ENCODE measurements at regions not wholly inside any gene's neighbourhood (a gene's known extent, or its start where the extent isn't known, plus 50 kb on each side); places are given as distances from the start of the nearest gene placed in this dataset.

GRCh38 chr14:98944989-98945388 is 327.0 kb downstream of the BCL11B start:
- no peak for DNase-seq

- no peak for DNase-seq
Measured at GRCh38 chr14:98945611-98946570, 326.1 kb downstream of the BCL11B start.

GRCh38 chr14:98946940-98947339 is 325.1 kb downstream of the BCL11B start:
- DNase-seq = no peak

- no peak for DNase-seq
Measured at GRCh38 chr14:98947911-98948595, 323.9 kb downstream of the BCL11B start.

- no peak for DNase-seq
Measured at GRCh38 chr14:98949051-98949450, 322.9 kb downstream of the BCL11B start.

GRCh38 chr14:98949481-98950135 is 322.4 kb downstream of the BCL11B start:
- no peak for DNase-seq

GRCh38 chr14:98950353-98950895 is 321.6 kb downstream of the BCL11B start:
- no peak for DNase-seq

DNA sequence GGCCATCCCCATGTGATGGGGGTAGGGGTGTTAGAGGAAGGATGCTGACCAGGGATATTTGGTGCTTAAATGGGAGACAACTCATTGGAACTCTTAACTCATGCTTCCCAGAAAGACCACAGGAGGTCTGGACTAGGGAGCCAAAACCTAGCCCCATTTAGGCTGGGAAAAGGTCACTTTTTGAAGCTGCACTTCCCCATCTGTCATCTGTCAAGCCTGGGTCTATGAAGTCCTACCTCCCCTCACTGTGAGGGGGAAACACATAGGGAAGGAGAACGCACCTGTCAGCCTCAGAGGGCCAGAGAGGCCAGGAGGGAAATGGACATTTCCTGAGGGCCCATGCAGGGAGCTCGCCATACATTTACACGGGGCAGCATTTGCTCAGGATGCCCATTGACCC is 321.0 kb downstream of the BCL11B start:
- DNase-seq = no peak

DNA sequence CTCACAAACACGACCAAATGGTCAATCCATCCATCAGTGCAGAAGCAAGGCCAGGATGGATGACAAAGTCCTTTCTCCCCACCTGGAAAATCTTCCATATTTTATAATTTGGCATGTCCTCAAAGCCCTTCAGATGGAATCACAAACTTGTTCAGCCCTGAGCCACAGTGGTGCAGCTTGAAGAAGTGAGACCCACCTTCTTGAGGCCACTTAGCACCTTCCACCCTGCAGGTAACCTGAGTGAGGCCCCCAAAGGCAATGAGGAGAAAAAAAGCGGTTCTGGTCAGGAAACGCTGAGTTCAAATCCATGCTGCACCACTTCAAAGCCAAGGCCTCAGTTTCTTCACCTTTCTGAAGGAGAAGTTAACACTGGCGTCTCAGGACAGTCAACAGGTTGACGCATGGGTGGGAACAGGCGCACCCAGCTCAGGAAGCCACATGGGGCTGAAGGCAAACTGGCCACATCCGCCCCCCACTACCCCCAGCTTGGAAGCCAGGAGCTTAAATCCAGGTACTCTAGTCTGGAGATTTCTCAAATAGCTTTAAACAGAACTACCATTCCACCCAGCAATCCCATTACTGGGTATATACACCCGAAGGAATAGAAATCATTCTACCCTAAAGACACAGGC is 320.4 kb downstream of the BCL11B start:
- DNase-seq = no peak

DNA sequence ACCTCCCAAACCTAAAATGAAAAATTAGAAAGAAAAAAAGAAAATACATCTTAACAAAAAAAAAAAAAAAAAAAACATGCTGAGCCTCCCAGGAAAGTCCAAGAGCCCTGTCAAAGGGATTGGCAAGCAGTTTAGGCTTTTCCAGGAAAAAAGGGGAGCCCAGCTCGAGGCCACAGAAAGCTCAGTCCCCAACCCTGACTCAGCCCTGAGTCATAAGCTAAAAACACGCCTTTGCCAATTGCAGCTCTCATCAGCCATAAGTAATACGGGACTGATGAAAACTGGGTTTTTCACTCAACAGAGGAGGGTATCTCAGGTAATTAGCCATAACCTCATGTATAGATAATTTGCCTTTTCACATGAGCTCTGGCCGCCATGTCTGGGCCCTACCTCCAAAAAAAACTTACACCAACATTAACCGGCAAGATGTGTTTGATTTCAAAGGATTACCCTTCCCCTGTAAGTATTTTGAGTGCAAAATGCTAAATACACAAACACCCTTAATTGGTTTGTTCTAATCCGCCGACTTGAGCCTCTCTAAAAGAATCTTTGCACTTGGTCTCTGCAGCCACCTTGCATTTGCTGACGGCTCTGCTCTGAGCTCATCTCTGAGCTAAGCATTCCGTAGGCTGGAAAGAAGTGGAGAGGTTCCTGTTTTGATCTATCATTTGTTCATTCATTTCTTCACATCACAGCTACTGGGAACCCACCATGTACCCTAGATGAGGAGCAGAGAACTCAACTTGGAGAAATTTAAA is 319.2 kb downstream of the BCL11B start:
- no peak for DNase-seq

DNA sequence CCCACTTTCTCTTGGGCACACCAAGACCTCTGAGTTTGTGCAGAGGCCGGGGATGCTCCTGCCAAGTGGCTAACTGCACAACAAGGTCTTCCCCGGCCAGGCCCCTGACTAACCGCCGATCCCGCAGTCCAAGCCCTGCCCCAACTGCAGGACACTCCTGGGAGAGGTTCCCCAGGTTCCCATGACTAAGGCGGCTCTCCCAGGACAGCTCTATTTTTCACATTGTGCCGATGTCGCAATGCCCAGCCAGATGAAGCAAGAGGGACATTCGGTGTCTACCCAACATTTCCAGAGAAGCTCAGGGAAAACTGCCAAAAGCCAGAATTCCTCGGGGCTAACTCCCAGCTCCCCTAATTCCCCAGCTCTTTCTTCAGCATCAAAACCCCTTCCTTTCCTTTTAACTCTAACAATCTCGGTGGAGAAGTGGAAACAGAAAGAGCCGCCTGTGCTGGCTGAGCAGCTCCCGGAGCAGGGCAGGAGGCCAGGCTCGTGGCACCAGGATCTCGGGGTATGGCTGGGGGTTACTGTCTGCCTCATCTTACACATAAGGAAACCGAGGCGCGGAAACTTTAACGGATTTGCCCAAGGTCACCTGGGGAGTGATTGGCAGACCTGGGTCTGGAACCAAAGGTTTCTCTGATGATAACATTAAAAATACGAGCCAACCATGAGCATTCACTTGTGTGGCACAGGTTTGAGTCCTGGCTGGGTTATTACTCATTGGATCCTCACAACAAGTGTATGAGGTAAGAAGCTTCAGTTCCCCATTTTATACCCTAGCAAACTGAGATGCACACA is 318.2 kb downstream of the BCL11B start:
- DNase-seq = no peak

DNA sequence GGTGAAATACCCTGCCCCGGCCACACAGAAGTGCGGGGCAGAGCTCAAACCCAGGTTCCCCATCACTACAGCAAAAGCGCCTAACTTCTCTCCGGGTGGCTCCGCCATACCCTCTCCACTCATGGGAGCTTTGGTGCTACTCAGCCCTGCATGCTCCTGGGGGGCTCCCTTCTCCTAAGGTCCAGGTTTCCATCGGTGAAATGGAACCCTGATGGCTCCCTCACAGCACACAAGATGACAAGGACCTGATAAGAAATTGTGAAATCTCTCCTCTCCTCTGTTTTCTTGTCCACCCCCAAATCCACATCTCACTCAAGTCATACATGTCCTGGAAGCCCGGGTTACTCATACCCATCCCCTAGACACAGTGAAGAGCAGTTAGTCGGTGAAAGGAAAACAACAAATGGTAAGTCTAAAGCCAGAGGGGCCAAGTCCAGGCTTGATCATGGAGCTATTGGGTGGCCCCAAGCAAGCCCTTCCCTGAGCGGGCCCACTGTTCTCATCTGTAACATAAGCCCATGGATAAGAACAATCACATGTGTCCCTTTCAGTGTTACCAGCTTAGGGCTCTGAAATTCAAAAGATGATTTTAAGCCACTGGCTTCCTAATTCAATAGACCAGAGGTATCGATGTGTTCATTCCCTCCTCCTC is 317.5 kb downstream of the BCL11B start:
- no peak for DNase-seq

- no peak for DNase-seq
Measured at GRCh38 chr14:98955036-98955740, 316.8 kb downstream of the BCL11B start.

GRCh38 chr14:98955741-98956070 is 316.3 kb downstream of the BCL11B start:
- no peak for DNase-seq

DNA sequence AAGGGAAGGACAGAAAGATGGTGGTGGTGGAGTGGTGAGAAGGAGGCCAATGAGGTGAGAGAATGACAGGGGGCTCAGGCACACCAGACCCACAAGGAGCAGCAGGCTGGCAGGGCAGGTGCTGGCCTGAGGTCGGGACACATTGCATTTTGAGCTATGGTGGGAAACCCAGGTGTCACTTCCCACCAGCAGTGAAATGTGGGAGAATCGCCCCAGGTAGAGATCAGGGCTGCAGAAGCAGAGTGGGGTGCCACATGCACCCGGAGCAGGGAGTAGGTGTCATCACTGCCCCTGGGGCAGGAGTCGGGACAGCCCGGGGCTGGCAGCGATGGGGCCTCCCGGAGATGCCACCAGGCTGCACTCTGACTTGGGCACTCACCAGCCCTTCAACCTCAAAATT is 315.8 kb downstream of the BCL11B start:
- DNase-seq = no peak

DNA sequence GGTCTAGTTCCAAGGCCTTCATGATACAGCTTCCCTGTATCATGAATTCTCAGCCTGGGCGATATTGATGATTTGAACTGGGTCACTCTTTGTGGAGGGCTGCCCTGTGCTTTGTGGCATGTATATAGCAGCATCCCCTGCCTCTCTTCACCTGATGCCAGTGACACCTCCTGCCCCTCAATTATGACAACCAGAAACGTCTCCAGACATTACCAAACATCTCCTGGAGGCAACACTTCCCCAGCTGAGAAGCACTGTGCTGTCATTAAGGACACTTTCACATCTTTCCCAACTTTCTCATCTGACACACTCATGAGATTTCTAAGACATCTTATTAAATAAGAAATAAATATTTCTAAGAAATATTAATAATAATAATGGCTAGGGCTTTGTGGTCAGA is 315.3 kb downstream of the BCL11B start:
- no peak for DNase-seq

DNA sequence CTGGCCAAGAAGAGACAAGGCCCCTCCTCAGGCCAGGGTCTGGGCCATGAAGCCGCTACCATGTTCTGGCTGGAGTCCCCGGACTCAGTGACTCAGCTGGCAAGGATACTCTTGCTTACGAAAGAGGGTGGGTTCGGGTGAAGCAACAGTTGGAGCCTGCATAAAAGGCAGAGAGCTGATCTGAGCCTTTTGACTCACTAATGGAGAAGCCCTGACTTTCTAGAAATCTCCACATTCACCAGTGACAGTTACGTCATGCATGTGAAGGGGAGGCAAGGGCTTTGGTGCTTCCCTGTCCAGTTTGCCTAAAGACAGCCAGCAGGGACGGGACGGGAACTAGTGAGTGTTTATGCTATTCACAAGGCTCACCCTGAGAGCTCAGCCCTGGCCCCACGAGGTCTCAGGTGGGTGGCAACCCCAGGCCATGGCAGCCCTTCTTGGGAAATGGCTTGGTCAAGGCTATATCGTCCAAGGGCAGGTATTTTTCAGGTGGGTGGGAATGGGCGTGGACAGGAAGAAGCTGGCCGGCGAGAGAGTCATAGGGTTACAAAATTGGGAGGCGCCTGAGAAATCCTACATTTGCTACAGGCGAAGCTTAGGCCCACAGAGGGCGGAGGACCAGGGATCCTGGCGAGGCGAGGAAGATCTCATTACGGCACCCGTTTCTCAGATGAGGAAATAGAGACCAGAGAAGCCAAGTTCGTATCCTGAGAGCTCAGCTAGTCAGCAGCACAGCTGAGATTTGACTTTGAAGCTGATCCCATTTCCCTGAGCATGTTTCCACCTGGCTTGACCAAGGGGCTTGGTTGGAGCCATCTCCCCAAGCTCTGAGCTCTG is 314.6 kb downstream of the BCL11B start:
- no peak for DNase-seq

GRCh38 chr14:98958048-98958631 is 313.9 kb downstream of the BCL11B start:
- no peak for DNase-seq

DNA sequence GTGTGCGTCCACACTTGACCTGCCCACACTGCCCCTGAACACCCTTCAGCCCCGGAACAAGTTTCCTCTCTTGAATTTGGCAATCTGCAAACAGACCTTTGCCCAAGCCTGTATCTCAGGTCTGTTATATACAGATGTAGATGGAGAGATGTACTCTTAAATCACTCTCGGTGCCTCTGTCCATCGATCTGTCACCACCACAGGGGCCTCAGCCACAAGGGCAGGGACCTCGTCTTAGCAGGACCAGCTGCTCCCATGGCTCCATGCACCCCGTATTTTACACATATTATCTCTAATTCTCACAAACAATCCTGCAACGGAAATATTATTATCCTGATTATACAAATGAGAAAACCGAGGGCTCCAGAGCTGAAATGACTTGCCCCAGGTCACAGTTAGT is 313.4 kb downstream of the BCL11B start:
- DNase-seq = no peak

All from DMS53 (cell line).